SK-N-SH (cell line): ENCODE measurements at regions not wholly inside any gene's neighbourhood (a gene's known extent, or its start where the extent isn't known, plus 50 kb on each side); places are given as distances from the start of the nearest gene placed in this dataset.

ENCODE experiments used
- FOXM1 ChIP-seq: IDR thresholded peaks from 2 replicates; pipeline ENCODE4 v1.4.0; 2012; ENCODE audit warnings: low read depth, mild to moderate bottlenecking
- TAF1 ChIP-seq: IDR thresholded peaks from 2 replicates; pipeline ENCODE4 v1.6.1; 2012; ENCODE audit warnings: low read depth, mild to moderate bottlenecking, low read length, moderate library complexity, borderline replicate concordance

GRCh38 chr16:6447021-6447790, 885.4 kb upstream of the RBFOX1 start:
- TF ChIP-seq FOXM1 (no peak), TAF1 (no peak)
